ENCODE measurements at regions not wholly inside any gene's neighbourhood (a gene's known extent, or its start where the extent isn't known, plus 50 kb on each side); places are given as distances from the start of the nearest gene placed in this dataset.

DNA sequence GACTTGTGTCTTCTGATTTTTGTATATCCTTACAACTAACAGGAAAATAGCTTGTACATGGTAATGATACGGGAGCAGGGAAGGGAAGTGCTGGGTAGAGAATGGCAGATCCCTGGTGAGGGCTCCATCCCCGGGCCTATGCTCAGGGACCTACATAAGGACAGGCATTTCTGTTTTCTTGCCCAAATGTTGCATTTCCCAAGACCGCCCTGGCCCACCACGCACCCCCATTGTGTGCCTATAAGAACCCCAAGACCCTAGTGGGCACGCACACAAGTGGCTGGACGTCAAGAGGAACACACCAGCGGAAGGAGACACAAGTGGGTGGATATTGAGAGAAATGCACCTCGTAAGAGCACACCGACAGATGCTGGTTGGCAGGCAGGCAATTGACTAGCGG, 616.3 kb upstream of the MAN1A1 start:
- DNase-seq = no peak
- no peaks in the 10 kb centered on the region for H3K36me3 ChIP-seq
- no peak overlapping the region for H3K27ac ChIP-seq
- H3K4me3 ChIP-seq (ENCODE audit: low read depth, low read length) = no peak overlapping the region
- TF ChIP-seq, protein P1, sequence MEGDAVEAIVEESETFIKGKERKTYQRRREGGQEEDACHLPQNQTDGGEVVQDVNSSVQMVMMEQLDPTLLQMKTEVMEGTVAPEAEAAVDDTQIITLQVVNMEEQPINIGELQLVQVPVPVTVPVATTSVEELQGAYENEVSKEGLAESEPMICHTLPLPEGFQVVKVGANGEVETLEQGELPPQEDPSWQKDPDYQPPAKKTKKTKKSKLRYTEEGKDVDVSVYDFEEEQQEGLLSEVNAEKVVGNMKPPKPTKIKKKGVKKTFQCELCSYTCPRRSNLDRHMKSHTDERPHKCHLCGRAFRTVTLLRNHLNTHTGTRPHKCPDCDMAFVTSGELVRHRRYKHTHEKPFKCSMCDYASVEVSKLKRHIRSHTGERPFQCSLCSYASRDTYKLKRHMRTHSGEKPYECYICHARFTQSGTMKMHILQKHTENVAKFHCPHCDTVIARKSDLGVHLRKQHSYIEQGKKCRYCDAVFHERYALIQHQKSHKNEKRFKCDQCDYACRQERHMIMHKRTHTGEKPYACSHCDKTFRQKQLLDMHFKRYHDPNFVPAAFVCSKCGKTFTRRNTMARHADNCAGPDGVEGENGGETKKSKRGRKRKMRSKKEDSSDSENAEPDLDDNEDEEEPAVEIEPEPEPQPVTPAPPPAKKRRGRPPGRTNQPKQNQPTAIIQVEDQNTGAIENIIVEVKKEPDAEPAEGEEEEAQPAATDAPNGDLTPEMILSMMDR (IDR thresholded peaks at IDR 0.05; ENCODE audit: low read depth, low read length) = no peak
- H3K9me3 ChIP-seq (ENCODE audit: severe bottlenecking) = no peaks in the 10 kb centered on the region
- H3K27me3 ChIP-seq (ENCODE audit: insufficient read depth, low read depth, severe bottlenecking) = no peaks in the 10 kb centered on the region

DNA sequence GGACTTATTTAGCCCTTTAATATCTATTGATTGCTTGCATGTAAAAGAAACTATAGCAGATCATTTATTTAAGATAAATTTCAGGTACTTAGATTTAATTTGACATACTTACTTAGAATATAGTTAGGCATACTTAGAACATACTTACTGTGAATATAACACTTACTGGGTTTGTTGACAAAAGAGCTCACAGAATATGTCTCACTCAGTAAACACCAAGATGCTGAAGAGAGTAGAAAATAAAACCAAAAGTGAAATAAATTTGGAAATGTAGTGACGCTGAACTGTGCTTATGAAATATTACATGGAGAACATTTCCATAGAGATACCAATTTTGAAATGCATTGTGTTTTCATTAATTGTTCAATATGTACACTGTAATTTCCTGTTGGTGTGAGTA, 615.4 kb upstream of the MAN1A1 start:
- no peak overlapping the region for H3K27ac ChIP-seq
- H3K9me3 ChIP-seq (ENCODE audit: severe bottlenecking) = no peaks in the 10 kb centered on the region
- no peak overlapping the region for H3K4me3 ChIP-seq (ENCODE audit: low read depth, low read length)
- no peak for DNase-seq
- TF ChIP-seq, protein P1 (IDR thresholded peaks at IDR 0.05; ENCODE audit: low read depth, low read length) = no peak
- no peaks in the 10 kb centered on the region for H3K27me3 ChIP-seq (ENCODE audit: insufficient read depth, low read depth, severe bottlenecking)
- H3K36me3 ChIP-seq = no peaks in the 10 kb centered on the region

DNA sequence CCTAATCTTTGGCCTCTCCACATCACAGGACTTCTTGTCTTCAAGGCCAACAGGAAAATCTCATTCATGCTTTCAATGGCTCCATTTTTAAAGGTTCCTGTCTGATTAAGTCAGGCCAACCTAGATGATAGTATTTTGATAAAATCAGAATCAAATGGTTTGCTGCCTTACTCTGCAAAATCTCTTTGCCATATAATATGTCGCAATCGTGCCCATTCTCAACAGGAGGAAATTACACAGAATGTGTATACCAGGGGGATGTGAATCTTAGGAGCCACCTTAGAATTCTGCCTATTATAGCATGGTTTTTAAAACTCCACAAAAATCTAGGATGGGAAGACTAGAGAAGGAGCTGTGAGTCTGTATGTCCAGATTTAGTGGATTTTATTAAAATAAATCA, 612.9 kb upstream of the MAN1A1 start:
- no peaks in the 10 kb centered on the region for H3K27me3 ChIP-seq (ENCODE audit: insufficient read depth, low read depth, severe bottlenecking)
- no peak for DNase-seq

GRCh38 chr6:119961450-119961849, 611.9 kb upstream of the MAN1A1 start:
- TF ChIP-seq, protein P1 (IDR thresholded peaks at IDR 0.05; ENCODE audit: low read depth, low read length) = no peak
- H3K27ac ChIP-seq = no peak overlapping the region
- H3K9me3 ChIP-seq (ENCODE audit: severe bottlenecking) = no peaks in the 10 kb centered on the region
- DNase-seq = no peak
- no peaks in the 10 kb centered on the region for H3K36me3 ChIP-seq
- no peak overlapping the region for H3K4me3 ChIP-seq (ENCODE audit: low read depth, low read length)
- H3K27me3 ChIP-seq (ENCODE audit: insufficient read depth, low read depth, severe bottlenecking) = no peaks in the 10 kb centered on the region

More for the DNA sequence above, 612.9 kb upstream of the MAN1A1 start:
- no peaks in the 10 kb centered on the region for H3K9me3 ChIP-seq (ENCODE audit: severe bottlenecking)
- H3K27ac ChIP-seq = no peak overlapping the region
- no peaks in the 10 kb centered on the region for H3K36me3 ChIP-seq
- H3K4me3 ChIP-seq (ENCODE audit: low read depth, low read length) = no peak overlapping the region
- TF ChIP-seq, protein P1 (IDR thresholded peaks at IDR 0.05; ENCODE audit: low read depth, low read length) = no peak

DNA sequence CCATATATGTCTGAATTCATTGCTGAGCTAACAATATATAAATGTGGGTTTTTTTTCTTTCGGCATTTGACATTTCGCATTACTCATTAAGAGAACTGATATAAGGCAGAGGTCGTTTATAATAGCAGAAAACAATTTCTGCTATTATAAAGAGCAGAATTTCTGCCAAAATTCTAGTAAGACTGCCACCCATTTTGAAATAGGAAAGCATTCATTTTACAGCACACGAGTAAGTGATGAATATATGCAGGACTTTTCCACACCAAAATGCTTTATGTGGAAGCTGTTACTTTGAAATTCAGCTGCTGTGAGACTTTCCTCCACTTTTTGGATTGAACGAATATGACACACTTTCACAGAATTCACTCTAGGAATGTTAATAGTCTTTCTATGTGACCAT, 610.9 kb upstream of the MAN1A1 start:
- H3K36me3 ChIP-seq = no peaks in the 10 kb centered on the region
- TF ChIP-seq, protein P1 (IDR thresholded peaks at IDR 0.05; ENCODE audit: low read depth, low read length) = no peak
- H3K9me3 ChIP-seq (ENCODE audit: severe bottlenecking) = no peaks in the 10 kb centered on the region
- no peak overlapping the region for H3K4me3 ChIP-seq (ENCODE audit: low read depth, low read length)
- DNase-seq = no peak
- H3K27ac ChIP-seq = no peak overlapping the region
- no peaks in the 10 kb centered on the region for H3K27me3 ChIP-seq (ENCODE audit: insufficient read depth, low read depth, severe bottlenecking)

GRCh38 chr6:119960036-119960435, 610.5 kb upstream of the MAN1A1 start:
- H3K27ac ChIP-seq = no peak overlapping the region
- no peaks in the 10 kb centered on the region for H3K27me3 ChIP-seq (ENCODE audit: insufficient read depth, low read depth, severe bottlenecking)
- H3K36me3 ChIP-seq = no peaks in the 10 kb centered on the region
- no peaks in the 10 kb centered on the region for H3K9me3 ChIP-seq (ENCODE audit: severe bottlenecking)
- DNase-seq = no peak
- TF ChIP-seq, protein P1 (IDR thresholded peaks at IDR 0.05; ENCODE audit: low read depth, low read length) = no peak
- no peak overlapping the region for H3K4me3 ChIP-seq (ENCODE audit: low read depth, low read length)
